CD8-positive, alpha-beta memory T cell (primary cell): ENCODE measurements at regions not wholly inside any gene's neighbourhood (a gene's known extent, or its start where the extent isn't known, plus 50 kb on each side); places are given as distances from the start of the nearest gene placed in this dataset.
A peak's percentile ranks its signal among the peaks of the same experiment; 100 is the strongest.

ENCODE experiments used
- CTCF ChIA-PET: fragments of 350-600 bp; sonication (Branson Sonifier 250); formaldehyde crosslinking; loops from one replicate; lab custom pipeline; 2021; ENCODE audit warnings: antibody characterized with exemption; lab: Charles Lee
- POLR2A ChIA-PET: fragments of 350-600 bp; sonication (Branson Sonifier 250); formaldehyde crosslinking; loops from one replicate; lab custom pipeline; 2021; ENCODE audit warnings: antibody characterized with exemption; lab: Charles Lee
- DNase-seq, 5 donors: peaks; one replicate each; pipeline versions ENCODE4 v3.0.0 to v3.0.0-alpha.2; 2020 to 2022; ENCODE audit warnings: mixed read lengths in 1 of 5
- H3K27ac ChIP-seq: one replicate; pipeline ENCODE4 v1.7.0; 2013; ENCODE audit warnings: low read depth, mild to moderate bottlenecking, low read length, moderate library complexity
- H3K27me3 ChIP-seq: 2 replicates; pipeline ENCODE4 v1.7.0; 2013; ENCODE audit warnings: low read length, mild to moderate bottlenecking; ENCODE audit not compliant: insufficient read depth, poor library complexity, severe bottlenecking
- H3K36me3 ChIP-seq: 2 replicates; pipeline ENCODE4 v1.7.0; 2013; ENCODE audit warnings: mild to moderate bottlenecking, low read length, moderate library complexity; ENCODE audit not compliant: insufficient read depth
- H3K4me1 ChIP-seq: 2 replicates; pipeline ENCODE4 v1.7.0; 2013; ENCODE audit warnings: mild to moderate bottlenecking, low read length, moderate library complexity; ENCODE audit not compliant: insufficient read depth
- H3K4me3 ChIP-seq: 2 replicates; pipeline ENCODE4 v1.7.0; 2013; ENCODE audit warnings: mild to moderate bottlenecking, low read length
- H3K9me3 ChIP-seq: 2 replicates; pipeline ENCODE4 v1.7.0; 2013; ENCODE audit warnings: mild to moderate bottlenecking, low read length
- H3K27ac Mint-ChIP-seq, 8 donors: one replicate each; pipeline ENCODE4 v1.8.0; 2020 to 2021; ENCODE audit warnings: mixed read lengths in 8 of 8, mild to moderate bottlenecking in 6 of 8, inconsistent platforms in 3 of 8, moderate library complexity in 3 of 8
- H3K27me3 Mint-ChIP-seq, 2 donors: one replicate each; pipeline ENCODE4 v1.8.0; 2020 to 2021; ENCODE audit warnings: mixed read lengths in 2 of 2, mild to moderate bottlenecking in 1 of 2, moderate library complexity in 1 of 2
- H3K36me3 Mint-ChIP-seq, 3 donors: one replicate each; pipeline ENCODE4 v1.8.0; 2020 to 2021; ENCODE audit warnings: mixed read lengths in 3 of 3, inconsistent platforms in 1 of 3, mild to moderate bottlenecking in 1 of 3
- H3K4me1 Mint-ChIP-seq, 3 donors: one replicate each; pipeline ENCODE4 v1.8.0; 2020 to 2021; ENCODE audit warnings: mixed read lengths in 3 of 3, inconsistent platforms in 1 of 3, mild to moderate bottlenecking in 1 of 3
- H3K4me3 Mint-ChIP-seq, 7 donors: one replicate each; pipeline ENCODE4 v1.8.0; 2020 to 2021; ENCODE audit warnings: mixed read lengths in 7 of 7, mild to moderate bottlenecking in 6 of 7, moderate library complexity in 4 of 7, inconsistent platforms in 2 of 7
- H3K9me3 Mint-ChIP-seq, 5 donors: one replicate each; pipeline ENCODE4 v1.8.0; 2020 to 2022; ENCODE audit warnings: mixed read lengths in 5 of 5, mild to moderate bottlenecking in 3 of 5, moderate library complexity in 2 of 5, inconsistent platforms in 1 of 5

DNA sequence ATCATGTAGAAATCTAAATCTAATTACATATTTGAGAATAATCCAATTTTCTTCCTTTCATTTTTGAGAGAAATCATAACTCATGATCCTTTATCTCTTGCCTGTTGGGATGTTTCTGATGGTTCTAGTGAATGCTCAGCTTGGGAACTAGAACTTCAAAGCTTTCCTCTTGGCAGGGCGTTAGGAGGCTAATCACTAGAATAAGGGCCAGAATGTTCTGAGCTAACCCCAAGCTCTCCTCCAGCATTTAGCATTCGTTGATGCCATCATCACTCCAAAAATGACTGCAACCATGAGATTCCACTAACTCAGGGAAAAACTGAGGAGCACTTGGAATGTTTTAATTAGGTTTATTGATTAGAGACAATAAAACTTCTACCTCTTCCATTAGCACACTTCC, 93.9 kb upstream of the DPT start:
- H3K27me3 ChIP-seq: no peaks in the 10 kb centered on the region
- H3K4me1 Mint-ChIP-seq: peaks cover 12 to 18% (median 12%) of the 10 kb centered on the region in 3 donors
- no peaks in the 10 kb centered on the region for H3K27me3 Mint-ChIP-seq
- no peak overlapping the region for H3K27ac Mint-ChIP-seq
- H3K4me3 ChIP-seq: no peak overlapping the region
- no peak overlapping the region for H3K4me3 Mint-ChIP-seq
- H3K9me3 ChIP-seq: no peaks in the 10 kb centered on the region
- H3K4me1 ChIP-seq: no peaks in the 10 kb centered on the region
- CTCF ChIA-PET: no interaction called here
- POLR2A ChIA-PET: no interaction called here
- no peak for DNase-seq
- H3K27ac ChIP-seq: no peak overlapping the region
- H3K9me3 Mint-ChIP-seq: peaks cover 0 to 2% (median 0%) of the 10 kb centered on the region in 5 donors
- H3K36me3 ChIP-seq: no peaks in the 10 kb centered on the region
- no peaks in the 10 kb centered on the region for H3K36me3 Mint-ChIP-seq

DNA sequence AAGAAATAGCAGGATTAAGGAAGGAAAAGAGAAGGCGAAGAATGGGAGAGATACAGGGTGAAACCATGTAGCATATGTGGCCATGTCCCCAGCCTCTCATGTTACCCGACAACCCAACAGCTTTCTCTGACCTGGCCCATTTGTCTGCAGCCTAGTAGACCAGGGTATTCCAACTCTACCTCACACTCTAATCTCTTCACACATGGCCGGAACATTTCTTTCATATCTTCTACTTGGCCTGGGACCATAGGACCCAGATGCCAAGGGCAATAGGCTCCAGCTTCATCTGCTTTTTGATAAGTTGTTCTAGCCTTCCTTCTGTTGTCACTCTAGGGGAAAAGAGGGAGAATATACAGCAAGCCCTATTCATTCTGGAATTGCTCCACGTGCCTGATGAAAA, 95.0 kb upstream of the DPT start:
- Mint-ChIP-seq H3K4me3 (peak overlapping the region in 1 of 7 donors; percentile 45), H3K36me3 (no peaks in the 10 kb centered on the region), H3K9me3 (peaks cover 0 to 2% (median 0%) of the 10 kb centered on the region in 5 donors), H3K27ac (peak overlapping the region in 3 of 8 donors; percentile 28 to 71 (median 45)), H3K27me3 (no peaks in the 10 kb centered on the region), H3K4me1 (peaks cover 12 to 18% (median 12%) of the 10 kb centered on the region in 3 donors)
- H3K9me3 ChIP-seq: no peaks in the 10 kb centered on the region
- no peak overlapping the region for H3K27ac ChIP-seq
- no peak overlapping the region for H3K4me3 ChIP-seq
- CTCF ChIA-PET: no interaction called here
- POLR2A ChIA-PET: no interaction called here
- no peaks in the 10 kb centered on the region for H3K27me3 ChIP-seq
- no peaks in the 10 kb centered on the region for H3K4me1 ChIP-seq
- DNase-seq: no peak
- H3K36me3 ChIP-seq: no peaks in the 10 kb centered on the region

DNA sequence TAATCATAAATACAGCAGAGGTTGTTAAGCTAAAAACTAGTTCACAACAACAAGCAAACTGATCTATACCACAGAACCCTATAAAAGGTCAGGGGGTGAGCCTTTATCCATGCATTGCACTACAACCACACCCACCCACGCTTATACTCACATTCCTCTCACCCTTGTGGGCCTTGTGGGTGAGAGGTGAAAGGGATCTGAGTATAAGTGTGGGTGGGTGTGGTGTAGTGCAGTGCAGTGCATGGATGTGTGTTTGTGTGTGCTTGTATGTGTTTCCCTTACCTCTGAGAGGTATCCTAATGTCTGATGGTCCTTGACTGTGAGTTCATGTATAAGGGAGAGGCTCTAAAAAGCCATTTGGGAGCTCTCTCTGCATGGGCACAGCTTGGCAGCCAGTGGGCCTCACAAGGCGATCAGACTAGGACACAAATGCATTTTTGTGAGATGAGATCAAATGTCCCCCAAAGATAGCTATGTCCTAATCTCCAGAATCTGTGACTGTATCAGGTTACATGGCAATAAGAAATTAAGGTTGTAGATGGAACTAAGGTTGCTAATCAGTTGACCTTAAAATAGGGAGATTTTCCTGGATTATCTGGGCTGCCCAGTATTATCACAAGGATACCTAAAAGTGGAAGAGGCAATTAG, 95.5 kb upstream of the DPT start:
- H3K4me1 Mint-ChIP-seq: peaks cover 12 to 18% (median 12%) of the 10 kb centered on the region in 3 donors
- no peaks in the 10 kb centered on the region for H3K4me1 ChIP-seq
- H3K27ac ChIP-seq: no peak overlapping the region
- no peaks in the 10 kb centered on the region for H3K27me3 ChIP-seq
- ChIA-PET POLR2A (no interaction called here), CTCF (no interaction called here)
- no peaks in the 10 kb centered on the region for H3K9me3 ChIP-seq
- no peaks in the 10 kb centered on the region for H3K36me3 ChIP-seq
- no peak overlapping the region for H3K4me3 ChIP-seq
- peak overlapping the region in 1 of 7 donors; percentile 45 for H3K4me3 Mint-ChIP-seq
- DNase-seq: no peak
- H3K27ac Mint-ChIP-seq: peak overlapping the region in 3 of 8 donors; percentile 7 to 71 (median 45)
- H3K27me3 Mint-ChIP-seq: no peaks in the 10 kb centered on the region
- peaks cover 0 to 2% (median 0%) of the 10 kb centered on the region in 5 donors for H3K9me3 Mint-ChIP-seq
- no peaks in the 10 kb centered on the region for H3K36me3 Mint-ChIP-seq

- CTCF ChIA-PET: no interaction called here
- Mint-ChIP-seq H3K27ac (no peak overlapping the region), H3K9me3 (peaks cover 0 to 2% (median 0%) of the 10 kb centered on the region in 5 donors), H3K4me3 (no peak overlapping the region), H3K4me1 (peaks cover 12 to 18% (median 12%) of the 10 kb centered on the region in 3 donors), H3K27me3 (no peaks in the 10 kb centered on the region), H3K36me3 (no peaks in the 10 kb centered on the region)
- POLR2A ChIA-PET: no interaction called here
- H3K9me3 ChIP-seq: no peaks in the 10 kb centered on the region
- H3K4me1 ChIP-seq: no peaks in the 10 kb centered on the region
- no peak overlapping the region for H3K27ac ChIP-seq
- H3K4me3 ChIP-seq: no peak overlapping the region
- H3K36me3 ChIP-seq: no peaks in the 10 kb centered on the region
- no peaks in the 10 kb centered on the region for H3K27me3 ChIP-seq
- no peak for DNase-seq
These were observed 96.1 kb upstream of the DPT start for GRCh38 chr1:168825129-168825528.

DNA sequence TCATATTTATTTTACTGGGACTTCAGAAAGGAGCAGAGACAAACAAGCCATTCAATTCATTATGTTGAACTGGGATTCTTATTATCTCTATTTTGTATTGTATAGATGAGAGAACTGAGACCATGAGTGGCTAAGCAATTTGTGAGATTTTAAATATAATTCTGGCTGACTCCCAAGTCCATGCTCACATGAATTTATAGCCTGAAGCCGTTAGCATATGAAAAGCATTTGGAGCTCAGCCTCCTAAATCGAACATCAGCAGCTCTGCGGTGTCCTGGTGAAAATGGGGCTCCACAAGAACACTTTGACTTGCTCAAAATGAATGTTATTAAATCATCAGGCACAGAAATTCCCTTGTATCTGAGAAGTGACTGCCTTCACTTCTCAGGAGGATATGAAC, 96.8 kb upstream of the DPT start:
- Histone ChIP-seq H3K27me3 (no peaks in the 10 kb centered on the region), H3K9me3 (no peaks in the 10 kb centered on the region), H3K27ac (no peak overlapping the region), H3K4me3 (no peak overlapping the region), H3K4me1 (no peaks in the 10 kb centered on the region), H3K36me3 (no peaks in the 10 kb centered on the region)
- DNase-seq: no peak
- POLR2A ChIA-PET: no interaction called here
- Mint-ChIP-seq H3K9me3 (peaks cover 0 to 2% (median 0%) of the 10 kb centered on the region in 5 donors), H3K4me3 (no peak overlapping the region), H3K4me1 (peaks cover 12 to 18% (median 12%) of the 10 kb centered on the region in 3 donors), H3K27me3 (no peaks in the 10 kb centered on the region), H3K27ac (no peak overlapping the region), H3K36me3 (no peaks in the 10 kb centered on the region)
- CTCF ChIA-PET: no interaction called here

- no peaks in the 10 kb centered on the region for H3K36me3 Mint-ChIP-seq
- Histone ChIP-seq H3K36me3 (no peaks in the 10 kb centered on the region), H3K4me3 (no peak overlapping the region), H3K27me3 (no peaks in the 10 kb centered on the region), H3K4me1 (no peaks in the 10 kb centered on the region), H3K9me3 (no peaks in the 10 kb centered on the region), H3K27ac (no peak overlapping the region)
- H3K4me1 Mint-ChIP-seq: peaks cover 12 to 18% (median 12%) of the 10 kb centered on the region in 3 donors
- no peaks in the 10 kb centered on the region for H3K27me3 Mint-ChIP-seq
- no peak overlapping the region for H3K27ac Mint-ChIP-seq
- POLR2A ChIA-PET: no interaction called here
- no peak for DNase-seq
- peaks cover 0 to 2% (median 0%) of the 10 kb centered on the region in 5 donors for H3K9me3 Mint-ChIP-seq
- H3K4me3 Mint-ChIP-seq: no peak overlapping the region
- CTCF ChIA-PET: no interaction called here
These were observed 97.3 kb upstream of the DPT start for GRCh38 chr1:168826269-168826668.

DNA sequence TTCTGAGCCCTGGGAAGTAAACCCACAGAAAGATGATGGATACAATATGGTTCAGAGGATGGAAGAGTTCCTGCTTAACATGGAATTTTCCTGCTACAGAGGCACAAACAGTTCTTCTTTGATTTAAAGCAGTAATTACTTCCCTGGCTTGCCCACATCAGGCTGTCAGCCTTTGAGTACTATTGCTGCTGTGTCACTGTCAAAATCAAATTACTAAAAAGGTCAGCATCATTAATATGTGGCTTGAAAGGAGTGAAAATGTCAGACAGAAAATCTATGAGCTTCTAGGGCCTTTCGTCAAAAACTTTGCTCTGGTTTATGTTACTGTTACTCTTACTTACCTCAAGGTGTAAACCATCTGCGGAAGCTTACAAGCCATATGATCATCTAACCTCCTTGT, 98.6 kb upstream of the DPT start:
- no peaks in the 10 kb centered on the region for H3K27me3 Mint-ChIP-seq
- no peaks in the 10 kb centered on the region for H3K36me3 Mint-ChIP-seq
- no peak overlapping the region for H3K4me3 Mint-ChIP-seq
- CTCF ChIA-PET: no interaction called here
- no peak overlapping the region for H3K4me3 ChIP-seq
- H3K9me3 Mint-ChIP-seq: peaks cover 0 to 2% (median 0%) of the 10 kb centered on the region in 5 donors
- H3K27ac ChIP-seq: no peak overlapping the region
- no peaks in the 10 kb centered on the region for H3K27me3 ChIP-seq
- no peaks in the 10 kb centered on the region for H3K36me3 ChIP-seq
- H3K4me1 ChIP-seq: no peaks in the 10 kb centered on the region
- H3K4me1 Mint-ChIP-seq: peaks cover 15 to 17% (median 16%) of the 10 kb centered on the region in 3 donors
- no peak overlapping the region for H3K27ac Mint-ChIP-seq
- H3K9me3 ChIP-seq: no peaks in the 10 kb centered on the region
- POLR2A ChIA-PET: no interaction called here
- no peak for DNase-seq

DNA sequence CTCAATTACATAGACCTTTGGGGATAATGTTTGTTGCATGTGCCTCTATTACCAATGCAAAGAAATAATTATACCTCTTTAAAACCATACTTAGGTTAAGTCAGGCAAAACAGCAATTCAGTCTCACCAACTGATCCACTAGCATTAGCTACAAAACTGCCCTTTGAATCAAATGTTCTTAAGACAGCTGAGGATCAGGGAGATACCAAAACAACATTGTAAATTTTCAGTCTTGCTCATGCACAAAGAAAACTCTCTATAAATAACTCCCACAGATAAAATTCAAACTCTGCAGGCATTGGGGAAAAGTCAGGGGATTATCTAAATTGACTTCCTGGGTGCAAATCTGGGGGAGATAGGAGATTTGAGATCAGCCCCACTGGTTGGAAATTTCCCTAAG, 100.9 kb upstream of the DPT start:
- Mint-ChIP-seq H3K9me3 (no peaks in the 10 kb centered on the region), H3K4me3 (no peak overlapping the region), H3K4me1 (peaks cover 20 to 23% (median 22%) of the 10 kb centered on the region in 3 donors), H3K27me3 (no peaks in the 10 kb centered on the region), H3K36me3 (no peaks in the 10 kb centered on the region), H3K27ac (no peak overlapping the region)
- peaks cover 15% of the 10 kb centered on the region for H3K4me1 ChIP-seq
- no peaks in the 10 kb centered on the region for H3K27me3 ChIP-seq
- POLR2A ChIA-PET: no interaction called here
- no peak overlapping the region for H3K27ac ChIP-seq
- CTCF ChIA-PET: no interaction called here
- H3K9me3 ChIP-seq: no peaks in the 10 kb centered on the region
- DNase-seq: no peak
- H3K36me3 ChIP-seq: no peaks in the 10 kb centered on the region
- H3K4me3 ChIP-seq: no peak overlapping the region
